Osteocyte (in vitro differentiated cells): ENCODE measurements at regions not wholly inside any gene's neighbourhood (a gene's known extent, or its start where the extent isn't known, plus 50 kb on each side); places are given as distances from the start of the nearest gene placed in this dataset.

ENCODE experiments used
- DNase-seq: peaks from one replicate; pipeline ENCODE4 v3.0.0; 2021; ENCODE audit warnings: mixed read lengths; ENCODE audit not compliant: unreplicated experiment; ENCODE audit errors: extremely low spot score
- H3K27ac Mint-ChIP-seq: one replicate; pipeline ENCODE4 v1.8.0; 2021; ENCODE audit warnings: mild to moderate bottlenecking, mixed read lengths; ENCODE audit not compliant: unreplicated experiment
- H3K27me3 Mint-ChIP-seq: one replicate; pipeline ENCODE4 v1.8.0; 2021; ENCODE audit warnings: mixed read lengths; ENCODE audit not compliant: unreplicated experiment
- H3K36me3 Mint-ChIP-seq: one replicate; pipeline ENCODE4 v1.8.0; 2021; ENCODE audit warnings: mixed read lengths; ENCODE audit not compliant: unreplicated experiment
- H3K4me1 Mint-ChIP-seq: one replicate; pipeline ENCODE4 v1.8.0; 2021; ENCODE audit warnings: mixed read lengths; ENCODE audit not compliant: unreplicated experiment
- H3K4me3 Mint-ChIP-seq: one replicate; pipeline ENCODE4 v1.8.0; 2021; ENCODE audit warnings: mild to moderate bottlenecking, moderate library complexity, mixed read lengths; ENCODE audit not compliant: unreplicated experiment
- H3K9me3 Mint-ChIP-seq: one replicate; pipeline ENCODE4 v1.8.0; 2021; ENCODE audit warnings: mixed read lengths; ENCODE audit not compliant: unreplicated experiment
- CTCF ChIP-seq: fragments of 200-600 bp; sonication (generic); IDR thresholded peaks from 2 replicates; pipeline ENCODE4 v1.5.0; 2021; ENCODE audit warnings: antibody characterized with exemption, mild to moderate bottlenecking, moderate library complexity

- Mint-ChIP-seq H3K4me1 (no peaks in the 10 kb centered on the region), H3K27me3 (no peaks in the 10 kb centered on the region), H3K9me3 (no peaks in the 10 kb centered on the region), H3K36me3 (no peaks in the 10 kb centered on the region), H3K27ac (no peak overlapping the region), H3K4me3 (no peak overlapping the region)
- no peak for TF ChIP-seq CTCF
- DNase-seq, result no peak
These were observed 92.0 kb upstream of the PRMT6 start for GRCh38 chr1:106964495-106964894.

DNA sequence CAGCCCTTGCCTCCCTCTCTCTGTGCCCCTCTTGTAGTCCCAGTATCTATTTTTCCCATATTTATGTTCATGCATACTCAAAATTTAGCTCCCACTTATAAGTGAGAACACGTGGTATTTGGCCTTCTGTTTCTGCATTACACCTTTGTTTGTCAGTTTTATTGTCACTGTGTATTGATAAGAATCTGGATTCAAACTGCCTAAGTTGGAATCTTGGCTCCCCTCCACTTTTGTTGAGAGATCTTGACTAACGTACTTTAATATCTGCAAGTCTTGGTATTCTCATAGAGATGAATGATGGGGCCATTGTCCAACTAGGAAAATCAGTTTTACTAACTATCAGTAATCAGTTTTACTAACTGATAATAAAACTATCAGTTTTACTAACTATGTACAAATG, 87.8 kb upstream of the PRMT6 start:
- H3K27ac Mint-ChIP-seq, result no peak overlapping the region
- no peaks in the 10 kb centered on the region for H3K36me3 Mint-ChIP-seq
- no peak overlapping the region for H3K4me3 Mint-ChIP-seq
- H3K4me1 Mint-ChIP-seq, result no peaks in the 10 kb centered on the region
- H3K9me3 Mint-ChIP-seq, result no peaks in the 10 kb centered on the region
- TF ChIP-seq CTCF, result no peak
- no peak for DNase-seq
- no peaks in the 10 kb centered on the region for H3K27me3 Mint-ChIP-seq

- H3K4me1 Mint-ChIP-seq, result no peaks in the 10 kb centered on the region
- H3K27ac Mint-ChIP-seq, result no peak overlapping the region
- no peak for TF ChIP-seq CTCF
These were observed 86.7 kb upstream of the PRMT6 start for GRCh38 chr1:106969731-106970130.

GRCh38 chr1:106972074-106972473, 84.4 kb upstream of the PRMT6 start:
- Mint-ChIP-seq H3K36me3 (no peaks in the 10 kb centered on the region), H3K27ac (no peak overlapping the region), H3K4me3 (no peak overlapping the region), H3K4me1 (no peaks in the 10 kb centered on the region), H3K27me3 (no peaks in the 10 kb centered on the region), H3K9me3 (peaks cover 5% of the 10 kb centered on the region)
- no peak for DNase-seq
- TF ChIP-seq CTCF, result no peak

More at GRCh38 chr1:106969731-106970130, 86.7 kb upstream of the PRMT6 start:
- Mint-ChIP-seq H3K27me3 (no peaks in the 10 kb centered on the region), H3K4me3 (no peak overlapping the region), H3K9me3 (no peaks in the 10 kb centered on the region), H3K36me3 (no peaks in the 10 kb centered on the region)
- no peak for DNase-seq

DNA sequence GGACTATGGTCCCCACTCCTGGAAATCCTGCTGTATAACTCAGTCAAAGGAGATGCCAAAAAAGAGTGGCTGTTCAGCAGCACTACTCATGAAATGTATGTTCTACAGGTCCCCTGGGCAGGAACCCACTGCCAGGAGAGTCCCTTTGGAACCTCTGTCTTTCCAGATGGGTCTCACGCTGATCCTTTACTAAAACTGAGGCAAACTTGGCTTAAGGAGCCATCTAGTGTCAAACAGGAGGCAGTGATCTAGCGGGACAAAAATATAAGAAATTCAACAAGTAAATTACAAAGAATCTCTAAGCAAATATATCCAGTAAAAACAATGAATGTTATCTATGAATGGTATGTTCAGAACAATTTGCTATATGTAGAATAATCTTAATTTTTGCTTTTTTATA, 80.5 kb upstream of the PRMT6 start:
- DNase-seq, result no peak
- Mint-ChIP-seq H3K27ac (no peak overlapping the region), H3K36me3 (no peaks in the 10 kb centered on the region), H3K4me1 (no peaks in the 10 kb centered on the region), H3K9me3 (peaks cover 5% of the 10 kb centered on the region), H3K4me3 (no peak overlapping the region), H3K27me3 (no peaks in the 10 kb centered on the region)
- TF ChIP-seq CTCF, result no peak
